ENCODE measurements at regions not wholly inside any gene's neighbourhood (a gene's known extent, or its start where the extent isn't known, plus 50 kb on each side); places are given as distances from the start of the nearest gene placed in this dataset.

DNA sequence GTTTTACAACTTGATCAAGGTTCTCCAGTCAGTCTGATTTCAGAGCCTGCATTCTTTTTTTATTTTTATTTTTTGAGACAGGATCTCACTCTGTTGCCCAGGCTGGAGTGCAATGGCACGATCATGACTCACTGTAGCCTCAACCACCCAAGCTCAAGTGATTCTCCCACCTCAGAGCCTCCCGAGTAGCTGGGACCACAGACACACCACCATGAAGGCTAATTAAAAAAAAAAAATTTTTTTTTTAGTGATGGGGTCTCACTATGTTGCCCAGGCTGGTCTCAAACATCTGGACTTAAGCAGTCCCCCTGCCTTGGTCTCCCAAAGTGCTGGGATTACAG is 117.2 kb upstream of the NAV2 start:
- DNase-seq = no peak

DNA sequence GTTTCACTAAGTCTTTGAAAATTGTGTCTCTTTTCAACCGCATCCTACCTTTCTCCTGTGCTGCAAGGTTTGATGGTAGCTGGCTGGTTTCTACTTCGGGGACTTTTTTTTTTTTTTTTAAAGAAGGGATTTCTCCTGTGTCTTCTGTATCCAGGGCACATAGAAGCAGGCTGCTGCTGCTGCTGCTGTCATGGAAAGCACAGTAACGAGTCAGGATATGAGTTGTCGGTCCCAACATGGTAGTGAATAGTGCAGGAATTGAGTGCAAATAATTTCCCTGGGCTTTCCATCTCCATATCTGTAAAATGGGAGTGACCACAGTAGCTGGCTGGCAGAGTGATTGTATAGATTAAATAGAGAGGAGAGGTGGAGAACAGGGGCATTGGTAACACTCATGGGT is 118.3 kb upstream of the NAV2 start:
- DNase-seq = no peak

GRCh38 chr11:19592842-19593241 is 119.8 kb upstream of the NAV2 start:
- DNase-seq = no peak

- no peak for DNase-seq
Observed at GRCh38 chr11:19589567-19590260, 122.9 kb upstream of the NAV2 start.

DNA sequence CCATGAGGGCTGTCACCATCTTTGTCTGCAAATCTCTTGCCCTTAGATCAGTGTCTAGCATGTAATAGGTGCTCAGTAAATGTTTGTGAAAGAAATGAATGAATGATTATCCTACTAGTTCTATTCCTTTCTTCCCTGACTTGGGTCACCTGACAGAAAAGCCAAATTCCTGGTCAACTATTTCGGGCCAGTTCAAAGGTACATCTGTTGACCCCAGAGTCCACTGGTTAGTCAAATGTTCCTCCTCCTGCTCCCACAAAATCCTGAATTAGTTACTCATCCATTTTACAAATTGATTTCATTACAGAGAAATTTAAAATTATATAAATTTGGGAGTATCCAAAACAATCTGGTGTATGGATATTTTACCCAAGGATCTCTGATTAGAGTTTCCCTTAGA is 124.7 kb upstream of the NAV2 start:
- no peak for DNase-seq

GRCh38 chr11:19580646-19581045 is 132.0 kb upstream of the NAV2 start:
- no peak for DNase-seq

DNA sequence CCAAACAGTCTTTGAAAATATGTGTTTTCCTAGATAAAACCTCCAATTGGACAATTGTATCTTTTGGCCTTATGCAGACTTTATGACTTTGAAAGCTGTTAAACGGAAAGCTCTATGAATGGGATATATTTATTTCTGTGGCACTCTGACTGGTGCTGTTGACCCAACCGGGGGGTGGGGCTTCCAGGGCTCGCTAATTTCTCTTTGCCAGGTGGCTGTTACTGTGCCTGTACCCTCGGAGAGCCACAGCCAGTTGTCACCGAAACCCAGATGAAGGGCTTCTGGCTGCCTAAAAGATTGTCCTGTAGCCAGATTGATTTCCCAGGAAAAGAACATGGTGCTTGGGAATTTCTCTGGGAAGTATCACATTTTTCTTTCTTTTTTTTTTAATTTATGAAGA is 132.7 kb upstream of the NAV2 start:
- DNase-seq = no peak

- no peak for DNase-seq
Observed at GRCh38 chr11:19578871-19579270, 133.8 kb upstream of the NAV2 start.

GRCh38 chr11:19577976-19578619 is 134.5 kb upstream of the NAV2 start:
- no peak for DNase-seq

DNA sequence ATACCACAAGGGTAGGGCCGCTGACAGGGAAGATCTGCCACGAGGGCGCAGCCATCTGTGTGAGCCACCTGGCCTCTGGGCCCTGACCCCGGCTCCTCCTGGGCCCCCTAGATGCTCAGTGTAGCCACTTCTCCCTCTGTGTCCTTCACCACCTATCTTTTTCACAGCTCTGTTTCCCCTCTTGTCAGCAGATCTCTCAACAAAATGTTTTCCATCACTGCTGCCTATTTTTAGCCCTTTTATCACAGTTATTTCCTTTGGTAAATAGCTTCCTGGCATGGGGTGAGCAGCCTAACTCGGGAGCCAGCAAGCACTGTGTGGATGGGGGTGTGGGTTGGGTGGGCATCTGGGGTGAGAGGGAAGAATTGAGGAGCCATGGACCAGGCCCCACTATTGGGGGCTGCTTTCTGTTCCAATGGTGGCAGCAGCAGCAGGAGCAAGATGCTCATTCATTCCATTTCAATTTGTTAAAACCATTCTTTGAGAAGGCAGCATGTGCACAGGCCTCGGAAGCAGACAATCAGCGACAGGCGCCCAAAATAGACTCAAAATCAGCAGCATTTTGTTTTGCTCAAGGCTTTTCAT is 135.2 kb upstream of the NAV2 start:
- DNase-seq = no peak

GRCh38 chr11:19576903-19577302 is 135.7 kb upstream of the NAV2 start:
- DNase-seq = no peak

DNA sequence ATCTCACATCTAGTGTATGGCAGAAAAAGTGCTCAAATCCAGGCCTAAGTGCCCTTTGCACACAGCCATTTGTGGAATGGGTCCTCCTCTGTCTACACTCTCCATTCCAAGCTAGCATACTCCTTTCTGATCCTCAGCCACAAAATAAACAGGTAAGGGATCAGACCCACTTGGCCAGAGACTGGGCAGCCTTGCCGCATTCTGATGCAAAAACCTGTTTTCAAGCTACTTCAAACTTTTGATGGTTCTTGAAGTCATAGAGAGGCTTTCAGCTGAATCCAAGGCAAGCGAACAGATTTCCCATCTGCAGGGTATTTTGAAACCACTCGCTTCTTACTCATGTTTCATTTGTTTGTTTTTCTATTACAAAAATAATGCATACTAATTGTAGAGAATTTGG is 136.6 kb upstream of the NAV2 start:
- no peak for DNase-seq

DNA sequence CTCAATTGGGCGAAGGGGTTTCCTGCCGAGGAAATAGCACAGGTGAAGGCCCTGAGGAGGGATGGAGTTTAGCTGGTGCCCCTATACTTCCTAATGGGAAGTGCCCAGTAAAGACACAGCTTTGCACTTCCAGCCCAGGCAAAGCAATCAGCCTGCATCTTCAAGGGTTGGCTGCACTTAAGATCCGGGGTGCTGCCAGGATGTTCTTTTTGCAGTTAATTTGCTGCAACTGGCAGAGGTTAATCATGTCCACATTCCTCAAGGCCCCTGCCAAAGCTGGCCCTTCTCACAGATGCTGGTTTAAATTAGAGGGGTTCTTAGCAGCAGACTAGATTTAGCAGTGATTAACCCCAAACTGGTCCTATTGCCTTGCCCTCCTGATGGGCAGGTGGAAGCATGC is 137.7 kb upstream of the NAV2 start:
- DNase-seq = no peak

DNA sequence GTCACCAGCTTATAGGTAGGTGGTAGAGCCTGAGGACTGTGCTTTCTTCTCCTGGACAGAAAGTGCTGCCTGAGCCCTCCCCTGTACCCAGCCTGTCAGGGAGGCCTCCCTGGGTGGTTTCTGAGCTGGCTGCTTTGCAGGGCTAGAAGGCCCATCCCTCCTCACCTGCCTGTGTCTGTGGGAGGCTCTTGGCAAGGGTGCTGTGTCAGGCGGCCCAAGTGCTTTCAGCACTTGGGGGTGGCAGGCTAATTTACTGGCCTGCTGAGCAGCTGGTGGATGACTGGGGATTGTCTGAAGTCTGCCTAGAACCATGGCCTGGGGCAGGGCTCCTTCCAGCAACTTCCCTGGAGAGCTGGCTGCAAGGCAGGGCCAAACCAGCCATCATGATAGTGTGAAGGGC is 139.0 kb upstream of the NAV2 start:
- no peak for DNase-seq

DNA sequence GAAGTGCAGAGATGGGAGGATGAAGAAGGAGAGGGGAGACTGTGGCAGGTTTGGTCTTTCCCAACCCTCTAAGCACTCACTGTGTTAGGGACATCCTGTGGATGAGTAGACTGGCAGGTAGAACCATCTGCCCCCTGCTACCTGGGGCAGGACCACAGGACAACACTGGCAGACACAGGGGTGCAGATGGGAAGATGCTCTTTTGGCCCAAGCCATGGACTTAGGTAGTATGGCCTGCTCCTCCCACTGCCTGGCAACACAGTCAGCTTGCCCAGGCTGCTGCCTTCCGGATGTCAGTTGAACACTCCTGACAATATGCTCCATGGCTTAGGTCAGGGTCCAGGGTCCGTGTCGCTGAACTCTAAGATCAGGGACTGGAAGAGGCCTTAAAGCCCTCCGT is 140.7 kb upstream of the NAV2 start:
- no peak for DNase-seq

DNA sequence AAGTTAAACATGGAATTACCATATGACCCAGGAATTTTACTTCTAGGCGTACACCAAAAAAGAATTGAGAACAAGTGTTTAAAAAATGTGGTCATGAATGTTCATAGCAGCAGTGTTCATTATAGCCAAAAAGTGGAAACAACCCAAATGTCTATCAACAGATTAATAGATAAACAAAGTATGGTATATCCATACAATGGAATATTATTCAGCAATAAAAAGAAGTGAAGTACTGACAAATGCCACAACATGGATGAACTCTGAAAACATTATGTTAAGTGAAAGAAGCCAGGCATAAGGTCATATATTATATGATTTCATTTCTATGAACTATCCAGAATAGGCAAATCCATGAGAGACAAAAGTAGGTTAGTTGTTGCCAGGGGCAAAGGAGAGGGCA is 141.7 kb upstream of the NAV2 start:
- DNase-seq = no peak

DNA sequence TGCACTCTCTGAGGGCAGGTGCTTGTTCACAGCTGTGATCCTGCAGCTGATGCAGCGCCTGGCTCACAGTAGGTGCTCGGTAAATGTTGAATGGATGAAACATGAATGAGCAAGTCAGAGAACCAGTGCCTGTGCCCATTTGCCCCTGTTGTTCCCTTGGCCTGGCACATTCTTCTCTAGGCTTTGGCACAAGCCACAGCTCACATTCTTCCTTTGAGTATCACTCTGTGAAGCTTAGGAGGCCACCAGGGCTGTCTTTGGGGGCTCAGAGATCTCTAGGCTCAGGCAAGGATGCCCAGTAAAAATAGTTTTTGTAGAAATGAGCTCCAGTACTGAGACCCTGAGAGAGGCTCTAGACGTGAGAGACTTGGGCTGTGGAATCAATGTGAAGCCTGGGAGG is 144.6 kb upstream of the NAV2 start:
- no peak for DNase-seq

- DNase-seq = no peak
Observed at GRCh38 chr11:19566583-19567379, 145.9 kb upstream of the NAV2 start.

DNA sequence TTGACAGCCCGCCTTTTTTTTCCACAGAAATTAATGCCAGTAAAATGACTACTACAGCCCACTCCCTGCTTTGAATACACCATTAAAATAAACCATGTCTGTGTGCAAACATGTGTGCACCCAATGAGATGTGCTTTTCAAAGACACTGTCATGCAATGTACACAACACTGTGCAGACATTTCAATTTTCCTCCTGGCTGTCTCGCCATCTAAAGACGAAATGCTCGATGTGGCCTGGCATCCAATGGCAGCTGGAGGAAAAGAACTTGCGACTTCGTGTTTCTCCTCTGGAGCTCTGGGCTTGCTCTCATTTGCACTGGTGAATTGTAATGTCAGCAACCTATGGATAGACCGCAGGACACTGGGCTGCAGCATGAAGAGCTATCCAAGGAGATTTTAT is 147.0 kb upstream of the NAV2 start:
- DNase-seq = no peak

- DNase-seq = no peak
Observed at GRCh38 chr11:19562156-19562555, 150.5 kb upstream of the NAV2 start.

DNA sequence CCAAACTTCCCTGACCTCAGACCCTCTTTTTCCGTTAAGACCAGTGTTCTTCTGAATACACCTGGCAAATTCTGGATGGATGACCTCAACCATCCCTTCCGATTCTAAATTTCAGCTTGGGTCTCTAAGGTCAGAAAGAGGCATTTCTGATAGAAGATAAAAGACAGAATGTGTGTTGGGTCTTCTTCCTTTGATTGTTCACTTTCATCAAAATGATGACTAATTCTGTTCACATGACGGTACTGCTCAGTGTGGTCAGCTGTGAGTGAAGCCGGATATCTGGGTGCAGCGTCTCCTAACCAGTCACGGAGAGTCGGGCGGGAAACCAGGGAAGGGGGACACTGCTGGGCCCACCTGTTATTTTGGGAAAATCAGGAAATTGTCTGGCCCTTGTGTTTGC is 151.6 kb upstream of the NAV2 start:
- DNase-seq = no peak

- DNase-seq = no peak
Observed at GRCh38 chr11:19560156-19560555, 152.5 kb upstream of the NAV2 start.

- DNase-seq = no peak
Observed at GRCh38 chr11:19559746-19560145, 152.9 kb upstream of the NAV2 start.
